DMS79 (cell line): ENCODE measurements at regions not wholly inside any gene's neighbourhood (a gene's known extent, or its start where the extent isn't known, plus 50 kb on each side); places are given as distances from the start of the nearest gene placed in this dataset.
"Not testable (repeated sequence)": the region's sequence is repeated elsewhere in the genome, so short reads cannot be mapped to it uniquely, and the experiment has no call there.

Source experiments
- DNase-seq: peaks from one replicate; lab custom pipeline; 2025; lab: John Stamatoyannopoulos, UW

GRCh38 chr17:56690441-56691291, 97.2 kb downstream of the NOG start:
- DNase-seq: no peak

- DNase-seq: no peak
These were observed 101.3 kb downstream of the NOG start for GRCh38 chr17:56694825-56695224.

GRCh38 chr17:56697190-56697589, 103.7 kb downstream of the NOG start:
- DNase-seq: no peak

GRCh38 chr17:56699186-56699894, 105.8 kb downstream of the NOG start:
- peak; percentile 43 for DNase-seq

- DNase-seq: no peak
These were observed 107.5 kb downstream of the NOG start for GRCh38 chr17:56700919-56701420.

GRCh38 chr17:56707312-56708219, 114.1 kb downstream of the NOG start:
- DNase-seq: no peak

- DNase-seq: no peak
These were observed 114.7 kb downstream of the NOG start for GRCh38 chr17:56708220-56708558.

- no peak for DNase-seq
These were observed 115.3 kb downstream of the NOG start for GRCh38 chr17:56708670-56709410.

- DNase-seq: no peak
These were observed 117.5 kb downstream of the NOG start for GRCh38 chr17:56710986-56711385.

GRCh38 chr17:56715613-56716357, 117.9 kb downstream of the C17orf67 start:
- peak; percentile 25 for DNase-seq

GRCh38 chr17:56717471-56717870, 116.2 kb downstream of the C17orf67 start:
- DNase-seq: no peak

GRCh38 chr17:56718515-56718914, 115.2 kb downstream of the C17orf67 start:
- no peak for DNase-seq

GRCh38 chr17:56723421-56723820, 110.3 kb downstream of the C17orf67 start:
- DNase-seq: no peak

- no peak for DNase-seq
These were observed 109.1 kb downstream of the C17orf67 start for GRCh38 chr17:56724664-56725063.

- no peak for DNase-seq
These were observed 108.6 kb downstream of the C17orf67 start for GRCh38 chr17:56725144-56725543.

GRCh38 chr17:56727876-56728617, 105.7 kb downstream of the C17orf67 start:
- DNase-seq: no peak

GRCh38 chr17:56731096-56731495, 102.6 kb downstream of the C17orf67 start:
- not testable (repeated sequence) for DNase-seq

- no peak for DNase-seq
These were observed 99.9 kb downstream of the C17orf67 start for GRCh38 chr17:56733833-56734232.

- DNase-seq: no peak
These were observed 97.9 kb downstream of the C17orf67 start for GRCh38 chr17:56735842-56736241.
